GM19397 (cell line): ENCODE measurements at regions not wholly inside any gene's neighbourhood (a gene's known extent, or its start where the extent isn't known, plus 50 kb on each side); places are given as distances from the start of the nearest gene placed in this dataset.

Experiments
- ATAC-seq: cut with Tn5 transposase; IDR thresholded peaks from one replicate; pipeline ENCODE4 v1.9.1; 2021; ENCODE audit warnings: mild to moderate bottlenecking, moderate library complexity; ENCODE audit not compliant: unreplicated experiment

- ATAC-seq = no peak
Observed at GRCh38 chr9:85430659-85431338, 311.0 kb downstream of the AGTPBP1 start.

- ATAC-seq = no peak
Observed at GRCh38 chr9:85428230-85428629, 313.5 kb downstream of the AGTPBP1 start.

GRCh38 chr9:85427772-85428171, 314.0 kb downstream of the AGTPBP1 start:
- no peak for ATAC-seq

GRCh38 chr9:85425153-85425611, 316.6 kb downstream of the AGTPBP1 start:
- ATAC-seq = peak; percentile 76

- no peak for ATAC-seq
Observed at GRCh38 chr9:85423422-85423821, 318.3 kb downstream of the AGTPBP1 start.

- no peak for ATAC-seq
Observed at GRCh38 chr9:85421641-85422040, 320.1 kb downstream of the AGTPBP1 start.

- no peak for ATAC-seq
Observed at GRCh38 chr9:85420750-85421149, 321.0 kb downstream of the AGTPBP1 start.

- ATAC-seq = no peak
Observed at GRCh38 chr9:85417674-85418073, 324.1 kb downstream of the AGTPBP1 start.

GRCh38 chr9:85416715-85417114, 325.0 kb downstream of the AGTPBP1 start:
- no peak for ATAC-seq

- no peak for ATAC-seq
Observed at GRCh38 chr9:85414390-85414789, 327.4 kb downstream of the AGTPBP1 start.

GRCh38 chr9:85408494-85408893, 333.3 kb downstream of the AGTPBP1 start:
- no peak for ATAC-seq

- no peak for ATAC-seq
Observed at GRCh38 chr9:85405566-85405950, 336.2 kb downstream of the AGTPBP1 start.

GRCh38 chr9:85404911-85405565, 336.7 kb downstream of the AGTPBP1 start:
- ATAC-seq = no peak

GRCh38 chr9:85402551-85402950, 339.2 kb downstream of the AGTPBP1 start:
- no peak for ATAC-seq

- ATAC-seq = no peak
Observed at GRCh38 chr9:85401998-85402397, 339.8 kb downstream of the AGTPBP1 start.

GRCh38 chr9:85397005-85397404, 344.7 kb downstream of the AGTPBP1 start:
- no peak for ATAC-seq

GRCh38 chr9:85392260-85392659, 349.5 kb downstream of the AGTPBP1 start:
- ATAC-seq = no peak

- no peak for ATAC-seq
Observed at GRCh38 chr9:85377731-85378289, 363.9 kb downstream of the AGTPBP1 start.

GRCh38 chr9:85368781-85369180, 373.0 kb downstream of the AGTPBP1 start:
- no peak for ATAC-seq

GRCh38 chr9:85359161-85359560, 382.6 kb downstream of the AGTPBP1 start:
- no peak for ATAC-seq

GRCh38 chr9:85349046-85349445, 392.7 kb downstream of the AGTPBP1 start:
- no peak for ATAC-seq

GRCh38 chr9:85347541-85347940, 394.2 kb downstream of the AGTPBP1 start:
- ATAC-seq = no peak
